ENCODE measurements at regions not wholly inside any gene's neighbourhood (a gene's known extent, or its start where the extent isn't known, plus 50 kb on each side); places are given as distances from the start of the nearest gene placed in this dataset.

DNA sequence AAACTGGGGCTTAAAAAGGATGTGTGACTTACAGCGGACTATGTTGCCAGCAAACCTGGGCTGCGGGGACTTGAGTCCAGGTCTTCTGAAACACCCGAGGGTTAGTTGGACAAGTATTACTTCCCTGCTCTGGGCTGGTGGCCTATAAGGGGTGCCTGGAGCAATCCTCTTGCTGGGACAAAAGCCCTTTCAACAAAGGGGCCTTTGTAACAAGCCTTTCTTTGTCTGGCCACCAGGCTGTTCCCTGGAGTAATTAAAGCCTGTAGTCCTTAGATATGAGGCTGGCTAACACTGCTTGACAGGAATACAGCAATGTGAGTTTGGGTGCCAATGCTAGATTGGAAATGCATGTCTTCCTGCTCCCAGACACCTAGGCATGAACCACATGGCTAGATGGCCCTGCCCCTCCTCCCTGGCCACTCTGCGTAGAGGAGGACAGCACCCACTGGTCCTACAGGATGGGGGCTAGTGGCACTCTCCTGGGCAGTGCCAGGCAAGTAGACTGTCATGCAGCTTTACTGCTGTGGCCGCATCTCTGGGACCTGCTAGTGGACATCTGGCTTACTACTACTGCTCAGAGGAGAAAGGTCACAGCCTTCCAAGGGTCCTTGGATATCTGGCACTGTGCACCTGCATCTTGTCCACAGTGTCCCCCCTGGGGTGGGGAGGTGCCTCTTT, 343.1 kb downstream of the ZSWIM6 start:
- no peak for TF ChIP-seq POLR2A (IDR thresholded peaks at IDR 0.05)
- TF ChIP-seq, protein P1, sequence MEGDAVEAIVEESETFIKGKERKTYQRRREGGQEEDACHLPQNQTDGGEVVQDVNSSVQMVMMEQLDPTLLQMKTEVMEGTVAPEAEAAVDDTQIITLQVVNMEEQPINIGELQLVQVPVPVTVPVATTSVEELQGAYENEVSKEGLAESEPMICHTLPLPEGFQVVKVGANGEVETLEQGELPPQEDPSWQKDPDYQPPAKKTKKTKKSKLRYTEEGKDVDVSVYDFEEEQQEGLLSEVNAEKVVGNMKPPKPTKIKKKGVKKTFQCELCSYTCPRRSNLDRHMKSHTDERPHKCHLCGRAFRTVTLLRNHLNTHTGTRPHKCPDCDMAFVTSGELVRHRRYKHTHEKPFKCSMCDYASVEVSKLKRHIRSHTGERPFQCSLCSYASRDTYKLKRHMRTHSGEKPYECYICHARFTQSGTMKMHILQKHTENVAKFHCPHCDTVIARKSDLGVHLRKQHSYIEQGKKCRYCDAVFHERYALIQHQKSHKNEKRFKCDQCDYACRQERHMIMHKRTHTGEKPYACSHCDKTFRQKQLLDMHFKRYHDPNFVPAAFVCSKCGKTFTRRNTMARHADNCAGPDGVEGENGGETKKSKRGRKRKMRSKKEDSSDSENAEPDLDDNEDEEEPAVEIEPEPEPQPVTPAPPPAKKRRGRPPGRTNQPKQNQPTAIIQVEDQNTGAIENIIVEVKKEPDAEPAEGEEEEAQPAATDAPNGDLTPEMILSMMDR (IDR thresholded peaks at IDR 0.05) = no peak
